ENCODE measurements at regions not wholly inside any gene's neighbourhood (a gene's known extent, or its start where the extent isn't known, plus 50 kb on each side); places are given as distances from the start of the nearest gene placed in this dataset.

DNA sequence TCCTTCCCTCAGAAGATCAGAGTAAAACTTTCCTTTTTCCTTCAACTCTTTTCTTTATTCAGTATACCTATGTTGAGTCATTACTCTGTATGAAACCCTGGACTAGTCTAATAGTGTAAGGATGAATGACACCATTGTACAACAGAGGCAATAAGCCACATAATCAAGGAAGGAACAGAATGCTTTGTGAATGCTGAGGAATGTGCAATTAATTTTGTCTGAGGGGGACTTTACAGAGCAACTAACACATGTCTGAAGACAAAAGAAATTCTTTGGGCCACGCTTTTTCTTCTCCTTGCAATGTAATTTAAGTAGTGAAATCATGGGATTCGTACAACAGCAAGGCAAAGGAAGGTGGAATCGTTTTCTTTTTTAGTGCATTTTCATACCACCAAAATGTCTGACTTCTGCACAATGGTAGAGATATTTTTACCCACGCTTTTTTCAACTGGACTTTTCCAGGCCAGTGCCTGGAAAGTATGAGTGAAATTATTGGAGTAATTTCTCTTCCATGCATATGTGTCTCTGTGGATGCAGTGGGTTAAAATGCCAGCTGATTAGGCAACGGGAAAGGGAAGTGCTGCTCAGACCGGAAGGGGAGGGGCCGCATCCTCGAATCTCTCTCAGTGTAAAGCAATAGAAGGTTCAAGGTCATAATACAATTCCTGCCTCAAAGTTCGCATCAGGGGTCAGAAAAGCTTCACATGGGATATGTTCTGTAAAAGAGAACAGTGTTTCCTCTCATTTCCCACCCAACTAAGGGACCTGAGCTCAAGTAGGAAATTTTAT lies 89.9 kb upstream of the MTHFD1L start (continued):
- TF ChIP-seq, protein P1, sequence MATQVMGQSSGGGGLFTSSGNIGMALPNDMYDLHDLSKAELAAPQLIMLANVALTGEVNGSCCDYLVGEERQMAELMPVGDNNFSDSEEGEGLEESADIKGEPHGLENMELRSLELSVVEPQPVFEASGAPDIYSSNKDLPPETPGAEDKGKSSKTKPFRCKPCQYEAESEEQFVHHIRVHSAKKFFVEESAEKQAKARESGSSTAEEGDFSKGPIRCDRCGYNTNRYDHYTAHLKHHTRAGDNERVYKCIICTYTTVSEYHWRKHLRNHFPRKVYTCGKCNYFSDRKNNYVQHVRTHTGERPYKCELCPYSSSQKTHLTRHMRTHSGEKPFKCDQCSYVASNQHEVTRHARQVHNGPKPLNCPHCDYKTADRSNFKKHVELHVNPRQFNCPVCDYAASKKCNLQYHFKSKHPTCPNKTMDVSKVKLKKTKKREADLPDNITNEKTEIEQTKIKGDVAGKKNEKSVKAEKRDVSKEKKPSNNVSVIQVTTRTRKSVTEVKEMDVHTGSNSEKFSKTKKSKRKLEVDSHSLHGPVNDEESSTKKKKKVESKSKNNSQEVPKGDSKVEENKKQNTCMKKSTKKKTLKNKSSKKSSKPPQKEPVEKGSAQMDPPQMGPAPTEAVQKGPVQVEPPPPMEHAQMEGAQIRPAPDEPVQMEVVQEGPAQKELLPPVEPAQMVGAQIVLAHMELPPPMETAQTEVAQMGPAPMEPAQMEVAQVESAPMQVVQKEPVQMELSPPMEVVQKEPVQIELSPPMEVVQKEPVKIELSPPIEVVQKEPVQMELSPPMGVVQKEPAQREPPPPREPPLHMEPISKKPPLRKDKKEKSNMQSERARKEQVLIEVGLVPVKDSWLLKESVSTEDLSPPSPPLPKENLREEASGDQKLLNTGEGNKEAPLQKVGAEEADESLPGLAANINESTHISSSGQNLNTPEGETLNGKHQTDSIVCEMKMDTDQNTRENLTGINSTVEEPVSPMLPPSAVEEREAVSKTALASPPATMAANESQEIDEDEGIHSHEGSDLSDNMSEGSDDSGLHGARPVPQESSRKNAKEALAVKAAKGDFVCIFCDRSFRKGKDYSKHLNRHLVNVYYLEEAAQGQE (IDR thresholded peaks at IDR 0.05; ENCODE audit: unreplicated experiment): no peak
- TF ChIP-seq CREB1 (CRISPR knock-in tag; IDR thresholded peaks at IDR 0.05; ENCODE audit: low read depth) (no peak), NANOG (IDR thresholded peaks at IDR 0.05; ENCODE audit: borderline replicate concordance) (no peak)
- TF ChIP-seq, protein P2, sequence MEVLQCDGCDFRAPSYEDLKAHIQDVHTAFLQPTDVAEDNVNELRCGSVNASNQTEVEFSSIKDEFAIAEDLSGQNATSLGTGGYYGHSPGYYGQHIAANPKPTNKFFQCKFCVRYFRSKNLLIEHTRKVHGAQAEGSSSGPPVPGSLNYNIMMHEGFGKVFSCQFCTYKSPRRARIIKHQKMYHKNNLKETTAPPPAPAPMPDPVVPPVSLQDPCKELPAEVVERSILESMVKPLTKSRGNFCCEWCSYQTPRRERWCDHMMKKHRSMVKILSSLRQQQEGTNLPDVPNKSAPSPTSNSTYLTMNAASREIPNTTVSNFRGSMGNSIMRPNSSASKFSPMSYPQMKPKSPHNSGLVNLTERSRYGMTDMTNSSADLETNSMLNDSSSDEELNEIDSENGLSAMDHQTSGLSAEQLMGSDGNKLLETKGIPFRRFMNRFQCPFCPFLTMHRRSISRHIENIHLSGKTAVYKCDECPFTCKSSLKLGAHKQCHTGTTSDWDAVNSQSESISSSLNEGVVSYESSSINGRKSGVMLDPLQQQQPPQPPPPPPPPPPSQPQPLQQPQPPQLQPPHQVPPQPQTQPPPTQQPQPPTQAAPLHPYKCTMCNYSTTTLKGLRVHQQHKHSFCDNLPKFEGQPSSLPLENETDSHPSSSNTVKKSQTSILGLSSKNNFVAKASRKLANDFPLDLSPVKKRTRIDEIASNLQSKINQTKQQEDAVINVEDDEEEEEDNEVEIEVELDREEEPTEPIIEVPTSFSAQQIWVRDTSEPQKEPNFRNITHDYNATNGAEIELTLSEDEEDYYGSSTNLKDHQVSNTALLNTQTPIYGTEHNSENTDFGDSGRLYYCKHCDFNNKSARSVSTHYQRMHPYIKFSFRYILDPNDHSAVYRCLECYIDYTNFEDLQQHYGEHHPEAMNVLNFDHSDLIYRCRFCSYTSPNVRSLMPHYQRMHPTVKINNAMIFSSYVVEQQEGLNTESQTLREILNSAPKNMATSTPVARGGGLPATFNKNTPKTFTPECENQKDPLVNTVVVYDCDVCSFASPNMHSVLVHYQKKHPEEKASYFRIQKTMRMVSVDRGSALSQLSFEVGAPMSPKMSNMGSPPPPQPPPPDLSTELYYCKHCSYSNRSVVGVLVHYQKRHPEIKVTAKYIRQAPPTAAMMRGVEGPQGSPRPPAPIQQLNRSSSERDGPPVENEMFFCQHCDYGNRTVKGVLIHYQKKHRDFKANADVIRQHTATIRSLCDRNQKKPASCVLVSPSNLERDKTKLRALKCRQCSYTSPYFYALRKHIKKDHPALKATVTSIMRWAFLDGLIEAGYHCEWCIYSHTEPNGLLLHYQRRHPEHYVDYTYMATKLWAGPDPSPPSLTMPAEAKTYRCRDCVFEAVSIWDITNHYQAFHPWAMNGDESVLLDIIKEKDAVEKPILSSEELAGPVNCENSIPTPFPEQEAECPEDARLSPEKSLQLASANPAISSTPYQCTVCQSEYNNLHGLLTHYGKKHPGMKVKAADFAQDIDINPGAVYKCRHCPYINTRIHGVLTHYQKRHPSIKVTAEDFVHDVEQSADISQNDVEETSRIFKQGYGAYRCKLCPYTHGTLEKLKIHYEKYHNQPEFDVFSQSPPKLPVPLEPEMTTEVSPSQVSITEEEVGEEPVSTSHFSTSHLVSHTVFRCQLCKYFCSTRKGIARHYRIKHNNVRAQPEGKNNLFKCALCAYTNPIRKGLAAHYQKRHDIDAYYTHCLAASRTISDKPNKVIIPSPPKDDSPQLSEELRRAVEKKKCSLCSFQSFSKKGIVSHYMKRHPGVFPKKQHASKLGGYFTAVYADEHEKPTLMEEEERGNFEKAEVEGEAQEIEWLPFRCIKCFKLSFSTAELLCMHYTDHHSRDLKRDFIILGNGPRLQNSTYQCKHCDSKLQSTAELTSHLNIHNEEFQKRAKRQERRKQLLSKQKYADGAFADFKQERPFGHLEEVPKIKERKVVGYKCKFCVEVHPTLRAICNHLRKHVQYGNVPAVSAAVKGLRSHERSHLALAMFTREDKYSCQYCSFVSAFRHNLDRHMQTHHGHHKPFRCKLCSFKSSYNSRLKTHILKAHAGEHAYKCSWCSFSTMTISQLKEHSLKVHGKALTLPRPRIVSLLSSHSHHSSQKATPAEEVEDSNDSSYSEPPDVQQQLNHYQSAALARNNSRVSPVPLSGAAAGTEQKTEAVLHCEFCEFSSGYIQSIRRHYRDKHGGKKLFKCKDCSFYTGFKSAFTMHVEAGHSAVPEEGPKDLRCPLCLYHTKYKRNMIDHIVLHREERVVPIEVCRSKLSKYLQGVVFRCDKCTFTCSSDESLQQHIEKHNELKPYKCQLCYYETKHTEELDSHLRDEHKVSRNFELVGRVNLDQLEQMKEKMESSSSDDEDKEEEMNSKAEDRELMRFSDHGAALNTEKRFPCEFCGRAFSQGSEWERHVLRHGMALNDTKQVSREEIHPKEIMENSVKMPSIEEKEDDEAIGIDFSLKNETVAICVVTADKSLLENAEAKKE (CRISPR knock-in tag; IDR thresholded peaks at IDR 0.05): no peak

DNA sequence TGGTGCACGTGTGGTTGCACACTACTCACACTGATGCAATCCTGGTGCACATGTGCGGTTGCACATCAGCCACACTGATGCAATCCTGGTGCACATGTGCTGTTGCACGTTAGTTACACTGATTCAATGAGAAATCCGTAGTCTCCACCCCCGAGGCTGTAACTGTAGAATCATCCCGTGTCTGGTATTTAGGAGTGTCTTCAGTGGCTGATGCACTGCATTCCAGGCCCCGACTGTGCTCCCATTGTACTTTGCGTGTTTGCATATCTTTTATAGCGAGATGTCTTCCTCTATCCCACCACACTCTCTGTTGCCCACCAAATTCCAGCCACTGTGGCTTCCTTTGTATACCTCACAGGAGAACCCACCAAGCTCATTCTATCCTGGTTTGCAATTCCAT lies 87.8 kb upstream of the MTHFD1L start:
- no peak overlapping the region; the same call in 1 of the 2 replicates for H3K27ac Mint-ChIP-seq
- ATAC-seq: no peak
- TF ChIP-seq, protein P2 (CRISPR knock-in tag; IDR thresholded peaks at IDR 0.05): no peak

More for the DNA sequence above, 87.8 kb upstream of the MTHFD1L start:
- peaks cover 30% of the 10 kb centered on the region for H3K9me3 Mint-ChIP-seq
- Histone ChIP-seq H3K9me2 (ENCODE audit: insufficient read depth) (no peaks in the 10 kb centered on the region), H3K36me3 (ENCODE audit: insufficient read depth) (no peaks in the 10 kb centered on the region), H3K4me1 (ENCODE audit: insufficient read depth) (no peaks in the 10 kb centered on the region), H3K27me3 (ENCODE audit: insufficient read depth) (no peaks in the 10 kb centered on the region), H3K79me2 (replicated peaks; ENCODE audit: insufficient read depth) (no peaks in the 10 kb centered on the region), H3K27ac (ENCODE audit: low read depth) (no peak overlapping the region), H3K4me3 (no peak overlapping the region), H3F3A (replicated peaks; ENCODE audit: low read depth) (no peaks in the 10 kb centered on the region), H3K4me2 (no peak overlapping the region), H2AFZ (no peak overlapping the region), H4K20me1 (replicated peaks; ENCODE audit: insufficient read depth) (no peaks in the 10 kb centered on the region)
- H3K27me3 Mint-ChIP-seq (ENCODE audit: insufficient read depth, low read depth, poor library complexity): no peaks in the 10 kb centered on the region
- DNase-seq (ENCODE audit: low spot score): no peak
- H3K4me1 Mint-ChIP-seq: peaks cover 2% of the 10 kb centered on the region; the same call in 2 of the 3 replicates
- no peak overlapping the region; the same call in 2 of the 3 replicates for H3K4me3 Mint-ChIP-seq
- peaks cover 19% of the 10 kb centered on the region for H3K36me3 Mint-ChIP-seq (ENCODE audit: low read depth)
